ENCODE measurements at regions not wholly inside any gene's neighbourhood (a gene's known extent, or its start where the extent isn't known, plus 50 kb on each side); places are given as distances from the start of the nearest gene placed in this dataset.

DNA sequence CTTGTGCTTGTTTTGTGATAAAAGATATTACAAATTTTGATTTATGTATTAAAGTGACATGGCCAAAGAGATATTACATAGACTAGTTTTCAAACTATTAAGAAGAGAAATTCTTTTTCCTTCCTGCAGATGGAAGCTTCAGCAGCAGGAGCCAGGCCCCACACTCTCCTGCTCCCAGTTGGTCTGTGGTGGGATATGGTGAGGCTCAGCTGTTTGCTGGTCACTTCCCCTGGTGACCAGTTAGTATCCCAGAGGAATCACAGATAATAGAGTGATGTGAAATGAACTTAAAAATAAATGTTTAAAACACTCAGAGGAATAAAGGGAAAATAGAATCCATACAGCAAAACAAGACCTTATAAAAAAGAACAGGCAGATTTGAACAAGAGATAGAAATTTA is 154.7 kb downstream of the KTN1 start:
- Histone ChIP-seq H3K4me1 (ENCODE audit: insufficient read depth, low read length) (no peaks in the 10 kb centered on the region), H3K36me3 (ENCODE audit: insufficient read depth, low read length) (no peaks in the 10 kb centered on the region), H3K9ac (ENCODE audit: low read depth, low read length) (no peak overlapping the region), H3K9me3 (ENCODE audit: control insufficient read depth, insufficient read depth, low read length) (no peaks in the 10 kb centered on the region)

DNA sequence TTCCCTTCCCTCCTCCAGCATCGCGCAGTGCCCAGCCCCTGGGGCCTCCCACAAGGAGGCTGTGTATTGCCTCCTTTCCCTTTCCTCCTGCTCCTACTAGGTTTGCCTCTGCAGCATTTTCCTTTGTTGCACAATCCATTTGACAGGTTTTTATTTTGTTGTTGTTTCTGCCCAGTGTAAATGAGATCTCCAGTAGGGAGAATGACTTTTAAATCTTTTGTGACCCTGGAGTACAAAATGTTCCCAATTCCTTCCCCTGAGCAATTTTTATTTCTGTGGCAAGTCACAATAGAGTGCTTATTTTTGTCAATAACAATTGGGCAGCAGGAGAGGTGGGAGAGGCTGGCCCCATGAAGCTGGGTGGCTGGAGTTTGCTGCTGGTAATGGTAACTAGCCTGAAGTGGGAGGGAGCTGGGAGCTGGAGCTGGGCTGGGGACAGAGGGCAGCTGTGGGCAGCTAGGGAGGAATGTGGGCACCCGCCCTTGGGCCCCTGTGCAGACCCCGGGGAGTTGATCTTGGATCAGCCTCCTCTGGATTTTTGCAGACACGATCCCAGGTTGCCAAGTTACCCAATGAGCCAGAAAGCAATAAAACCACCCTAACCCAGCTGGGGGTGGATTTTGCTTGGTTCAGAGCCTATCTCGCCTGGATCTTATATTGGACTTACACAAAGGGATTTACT is 160.1 kb downstream of the KTN1 start:
- Histone ChIP-seq H3K4me1 (ENCODE audit: insufficient read depth, low read length) (no peaks in the 10 kb centered on the region), H3K9me3 (ENCODE audit: control insufficient read depth, insufficient read depth, low read length) (no peaks in the 10 kb centered on the region), H3K9ac (ENCODE audit: low read depth, low read length) (no peak overlapping the region), H3K36me3 (ENCODE audit: insufficient read depth, low read length) (no peaks in the 10 kb centered on the region)

DNA sequence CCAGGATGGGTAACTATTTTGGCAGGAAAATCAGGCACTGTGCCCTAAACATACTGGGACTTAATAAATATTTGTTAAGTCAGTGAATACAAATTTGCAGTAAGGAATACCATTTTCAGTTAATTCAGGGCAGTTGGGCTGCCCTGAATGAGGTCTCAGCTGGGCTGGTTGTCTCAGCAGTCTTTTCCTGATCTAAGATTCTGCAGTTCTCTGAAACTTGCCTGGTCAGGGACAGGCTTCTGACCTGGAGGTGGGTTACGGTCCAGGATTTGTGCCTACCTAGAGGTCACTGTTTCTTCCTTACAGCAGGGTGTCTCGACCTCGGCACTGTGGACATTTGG is 160.6 kb downstream of the KTN1 start:
- no peak overlapping the region for H3K9ac ChIP-seq (ENCODE audit: low read depth, low read length)
- no peaks in the 10 kb centered on the region for H3K4me1 ChIP-seq (ENCODE audit: insufficient read depth, low read length)
- H3K36me3 ChIP-seq (ENCODE audit: insufficient read depth, low read length), result no peaks in the 10 kb centered on the region
- no peaks in the 10 kb centered on the region for H3K9me3 ChIP-seq (ENCODE audit: control insufficient read depth, insufficient read depth, low read length)

DNA sequence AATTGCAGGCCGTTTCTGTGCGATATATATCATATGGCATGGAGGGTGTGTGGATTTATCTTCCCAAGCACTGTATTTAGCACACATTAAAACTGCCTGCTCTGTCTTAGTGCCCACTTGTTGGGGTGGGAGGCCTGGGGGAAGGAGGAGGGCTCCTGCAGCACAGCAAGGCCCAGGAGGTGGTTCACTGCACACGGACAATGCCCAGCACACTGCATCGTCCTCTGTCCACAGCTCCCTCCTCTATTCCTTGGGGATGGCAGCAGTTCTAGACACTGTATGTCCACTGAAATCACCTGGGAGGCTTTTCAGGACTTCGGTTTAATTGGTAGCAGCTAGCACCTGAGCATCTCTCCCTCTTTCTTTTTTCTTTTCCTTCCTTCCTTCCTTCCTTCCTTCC is 161.2 kb downstream of the KTN1 start:
- H3K4me1 ChIP-seq (ENCODE audit: insufficient read depth, low read length), result no peaks in the 10 kb centered on the region
- H3K9ac ChIP-seq (ENCODE audit: low read depth, low read length), result no peak overlapping the region
- no peaks in the 10 kb centered on the region for H3K36me3 ChIP-seq (ENCODE audit: insufficient read depth, low read length)
- H3K9me3 ChIP-seq (ENCODE audit: control insufficient read depth, insufficient read depth, low read length), result no peaks in the 10 kb centered on the region

DNA sequence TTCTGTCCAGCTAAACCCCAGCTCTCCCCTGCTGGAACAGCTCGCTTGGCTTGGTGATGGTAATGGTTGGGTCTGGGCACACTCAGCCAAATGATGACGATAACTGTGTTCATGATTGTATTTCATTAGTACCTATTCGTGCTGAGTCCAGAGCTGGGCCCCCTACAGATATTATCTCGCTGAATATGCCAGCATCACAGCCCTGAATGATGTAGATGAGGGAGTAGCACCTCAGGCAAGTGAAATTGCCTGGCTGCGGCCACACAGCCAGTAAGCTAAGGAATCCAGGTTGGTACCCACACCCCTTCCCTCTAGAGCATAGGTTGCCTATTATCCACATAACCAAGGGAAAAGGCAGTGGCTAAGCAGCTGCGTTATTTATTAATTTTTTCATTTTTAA is 163.5 kb downstream of the KTN1 start:
- H3K4me1 ChIP-seq (ENCODE audit: insufficient read depth, low read length), result no peaks in the 10 kb centered on the region
- H3K9ac ChIP-seq (ENCODE audit: low read depth, low read length), result no peak overlapping the region
- H3K9me3 ChIP-seq (ENCODE audit: control insufficient read depth, insufficient read depth, low read length), result no peaks in the 10 kb centered on the region
- H3K36me3 ChIP-seq (ENCODE audit: insufficient read depth, low read length), result no peaks in the 10 kb centered on the region

DNA sequence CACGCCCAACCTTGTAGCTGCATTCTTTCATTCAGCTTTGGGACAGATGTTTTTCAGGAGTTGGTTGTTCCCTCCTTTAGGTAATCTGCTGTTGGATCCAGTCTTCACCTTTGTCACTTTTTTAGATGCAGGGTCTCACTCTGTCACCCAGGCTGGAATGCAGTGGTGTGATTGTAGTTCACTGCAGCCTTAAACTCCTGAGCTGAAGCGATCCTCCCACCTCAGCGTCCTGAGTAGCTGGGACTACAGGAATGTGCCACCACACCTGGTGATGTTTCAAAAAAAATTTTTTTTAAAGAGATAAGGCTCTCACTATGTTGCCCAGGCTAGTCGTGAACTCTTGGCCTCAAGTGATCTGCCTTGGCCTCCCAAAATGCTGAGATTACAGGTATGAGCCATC is 164.3 kb downstream of the KTN1 start:
- H3K9ac ChIP-seq (ENCODE audit: low read depth, low read length), result no peak overlapping the region
- no peaks in the 10 kb centered on the region for H3K36me3 ChIP-seq (ENCODE audit: insufficient read depth, low read length)
- H3K4me1 ChIP-seq (ENCODE audit: insufficient read depth, low read length), result no peaks in the 10 kb centered on the region
- no peaks in the 10 kb centered on the region for H3K9me3 ChIP-seq (ENCODE audit: control insufficient read depth, insufficient read depth, low read length)

DNA sequence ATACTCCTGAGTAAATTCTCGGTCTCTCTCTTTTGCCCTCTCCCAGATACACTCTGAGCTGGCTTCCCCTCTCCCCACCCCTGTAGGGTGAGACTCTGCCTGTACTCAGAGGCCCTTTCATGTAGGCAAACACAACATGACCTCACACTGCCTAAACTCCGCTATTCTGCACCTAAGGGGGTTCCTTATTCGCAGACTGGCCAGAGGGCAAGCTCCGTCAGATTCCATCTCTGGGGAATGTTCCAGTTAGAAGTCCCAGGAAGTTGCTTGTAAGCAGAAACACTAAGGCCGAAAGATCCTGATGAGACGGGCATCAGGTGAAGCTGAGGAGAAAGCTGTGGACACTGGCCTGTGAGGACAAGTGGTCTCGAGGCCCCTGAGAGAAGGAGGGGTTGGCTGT is 165.9 kb downstream of the KTN1 start:
- Histone ChIP-seq H3K9ac (ENCODE audit: low read depth, low read length) (no peak overlapping the region), H3K4me1 (ENCODE audit: insufficient read depth, low read length) (no peaks in the 10 kb centered on the region), H3K9me3 (ENCODE audit: control insufficient read depth, insufficient read depth, low read length) (no peaks in the 10 kb centered on the region), H3K36me3 (ENCODE audit: insufficient read depth, low read length) (no peaks in the 10 kb centered on the region)

DNA sequence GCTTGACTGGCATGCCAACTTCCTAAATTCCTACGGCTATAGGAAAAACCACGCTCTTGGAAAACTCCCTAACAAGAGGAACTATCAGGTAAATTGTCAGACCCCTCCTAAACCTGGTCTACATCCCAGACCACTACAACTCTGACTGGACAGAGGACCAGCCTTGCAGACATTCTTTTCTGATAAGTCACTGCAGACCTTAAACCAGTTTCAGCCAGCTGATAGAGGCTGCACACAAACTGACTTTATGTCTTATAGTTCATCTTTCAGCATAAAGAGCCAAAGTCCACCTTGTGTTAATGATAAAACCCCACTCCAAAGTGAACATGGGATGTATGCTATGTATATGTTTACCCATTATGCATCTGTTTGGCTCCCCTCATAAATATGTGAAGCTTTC is 166.6 kb downstream of the KTN1 start:
- H3K9ac ChIP-seq (ENCODE audit: low read depth, low read length), result no peak overlapping the region
- H3K36me3 ChIP-seq (ENCODE audit: insufficient read depth, low read length), result no peaks in the 10 kb centered on the region
- no peaks in the 10 kb centered on the region for H3K9me3 ChIP-seq (ENCODE audit: control insufficient read depth, insufficient read depth, low read length)
- H3K4me1 ChIP-seq (ENCODE audit: insufficient read depth, low read length), result no peaks in the 10 kb centered on the region

DNA sequence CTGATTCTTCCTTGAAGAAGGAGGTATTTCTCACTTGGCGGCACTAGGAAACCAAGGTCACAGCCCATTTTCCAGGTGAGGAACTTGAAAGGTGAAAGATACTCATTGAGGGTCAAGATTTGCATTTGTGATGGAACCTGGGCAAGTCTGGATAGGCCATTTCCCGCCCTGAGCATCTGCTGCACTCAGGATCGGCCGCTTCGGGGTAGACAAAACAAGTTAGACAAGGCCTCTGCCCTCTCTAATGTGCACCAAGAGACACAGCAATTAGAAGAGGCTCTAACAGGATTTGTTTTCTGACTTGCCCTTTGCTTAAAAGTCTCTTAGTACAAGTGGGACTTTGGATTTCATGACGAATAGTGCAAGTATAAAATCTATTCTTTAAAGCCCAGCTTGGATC is 167.2 kb downstream of the KTN1 start:
- Histone ChIP-seq H3K9me3 (ENCODE audit: control insufficient read depth, insufficient read depth, low read length) (no peaks in the 10 kb centered on the region), H3K9ac (ENCODE audit: low read depth, low read length) (no peak overlapping the region), H3K36me3 (ENCODE audit: insufficient read depth, low read length) (no peaks in the 10 kb centered on the region), H3K4me1 (ENCODE audit: insufficient read depth, low read length) (peaks cover 4% of the 10 kb centered on the region; the same call in 1 of the 2 replicates)

DNA sequence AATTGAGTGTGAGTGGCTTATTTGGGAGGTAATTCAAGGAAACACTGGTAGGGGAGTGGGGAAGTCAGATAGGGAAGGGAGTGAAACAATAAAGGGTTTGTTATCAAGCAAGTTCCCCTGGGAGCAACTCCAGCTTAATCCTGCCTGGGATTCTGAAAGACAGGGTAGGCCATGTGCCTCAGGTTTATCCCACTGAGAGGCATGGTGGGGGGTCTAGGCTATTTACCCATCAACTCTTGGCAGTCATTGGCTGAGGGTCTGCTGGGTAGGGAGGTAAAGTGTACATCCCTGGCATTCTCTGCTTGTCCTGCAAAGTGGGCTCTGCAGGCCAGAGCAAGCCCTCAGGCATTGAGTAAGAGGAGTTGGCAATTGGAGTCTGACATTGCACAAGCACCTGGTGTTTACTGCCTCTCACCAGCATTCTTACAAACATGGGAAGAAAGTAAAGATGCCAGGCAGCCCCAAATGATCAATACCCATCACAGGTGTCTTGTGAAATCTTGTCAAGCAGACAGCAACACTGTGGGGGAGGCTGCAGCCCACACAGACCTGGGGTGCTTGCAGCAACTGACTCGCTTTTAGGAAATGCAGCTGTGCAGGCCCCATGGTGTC is 169.3 kb downstream of the KTN1 start:
- Histone ChIP-seq H3K4me1 (ENCODE audit: insufficient read depth, low read length) (peaks cover 15% of the 10 kb centered on the region), H3K9me3 (ENCODE audit: control insufficient read depth, insufficient read depth, low read length) (no peaks in the 10 kb centered on the region), H3K36me3 (ENCODE audit: insufficient read depth, low read length) (no peaks in the 10 kb centered on the region), H3K9ac (ENCODE audit: low read depth, low read length) (no peak overlapping the region)

DNA sequence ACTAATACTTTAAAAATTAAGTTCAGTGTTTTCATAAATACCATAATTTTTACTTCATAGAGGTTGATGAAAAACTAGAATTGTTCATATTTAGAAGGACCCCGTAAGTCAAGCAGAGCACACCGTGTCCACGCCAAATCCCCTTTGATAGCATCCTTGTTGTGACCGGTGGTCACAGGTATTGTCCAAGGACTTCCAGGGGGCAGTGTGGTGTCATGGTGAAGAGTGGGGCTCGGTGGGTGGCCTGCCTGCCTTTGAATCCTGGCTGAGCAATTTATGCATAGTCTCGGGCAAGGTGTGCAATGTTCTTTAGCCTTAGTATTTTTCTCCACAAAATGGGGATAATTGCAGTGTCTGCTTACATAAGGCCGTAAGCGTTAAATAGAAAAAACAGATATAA is 169.9 kb downstream of the KTN1 start:
- Histone ChIP-seq H3K9ac (ENCODE audit: low read depth, low read length) (no peak overlapping the region), H3K36me3 (ENCODE audit: insufficient read depth, low read length) (no peaks in the 10 kb centered on the region), H3K4me1 (ENCODE audit: insufficient read depth, low read length) (peaks cover 15% of the 10 kb centered on the region), H3K9me3 (ENCODE audit: control insufficient read depth, insufficient read depth, low read length) (no peaks in the 10 kb centered on the region)

DNA sequence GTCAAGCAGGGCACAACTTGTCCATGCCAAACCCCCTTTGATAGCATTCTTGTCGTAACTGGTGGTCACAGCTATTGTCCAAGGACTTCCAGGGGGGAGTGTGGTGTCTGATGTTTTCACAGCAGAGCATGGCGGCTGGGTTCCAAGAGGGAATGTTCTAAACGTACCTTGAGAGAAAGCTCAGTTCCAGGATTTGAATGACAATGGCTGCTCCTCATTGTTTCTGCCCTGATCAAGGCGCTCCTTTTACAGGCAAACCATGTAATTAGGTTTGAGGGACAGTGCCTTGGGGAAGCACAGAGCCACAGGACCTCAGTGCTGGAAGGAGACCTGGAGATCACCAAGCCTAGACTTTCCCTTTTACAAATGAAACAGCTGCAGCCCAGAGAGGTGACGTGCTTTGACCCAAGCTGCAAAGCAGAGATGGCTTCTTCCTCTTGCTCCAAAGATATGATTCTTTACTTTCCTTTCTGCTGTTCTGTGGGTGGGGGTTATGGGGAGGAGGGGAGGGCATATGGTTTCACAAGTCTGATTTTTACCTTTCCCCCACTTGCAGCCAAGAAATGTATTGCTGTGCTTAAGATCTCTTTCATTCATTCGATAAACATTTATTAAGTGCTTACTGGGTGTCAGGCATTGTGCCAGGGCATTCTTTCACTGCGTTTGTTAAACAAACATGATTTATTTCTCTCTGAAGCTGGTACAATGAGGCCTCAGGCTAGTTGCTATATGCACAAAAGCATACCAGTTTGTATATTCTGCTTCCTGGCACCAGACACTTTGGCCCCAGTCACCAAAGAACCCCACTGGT is 172.8 kb downstream of the KTN1 start:
- Histone ChIP-seq H3K9ac (ENCODE audit: low read depth, low read length) (no peak overlapping the region), H3K4me1 (ENCODE audit: insufficient read depth, low read length) (peaks cover 26% of the 10 kb centered on the region), H3K36me3 (ENCODE audit: insufficient read depth, low read length) (no peaks in the 10 kb centered on the region), H3K9me3 (ENCODE audit: control insufficient read depth, insufficient read depth, low read length) (no peaks in the 10 kb centered on the region)

DNA sequence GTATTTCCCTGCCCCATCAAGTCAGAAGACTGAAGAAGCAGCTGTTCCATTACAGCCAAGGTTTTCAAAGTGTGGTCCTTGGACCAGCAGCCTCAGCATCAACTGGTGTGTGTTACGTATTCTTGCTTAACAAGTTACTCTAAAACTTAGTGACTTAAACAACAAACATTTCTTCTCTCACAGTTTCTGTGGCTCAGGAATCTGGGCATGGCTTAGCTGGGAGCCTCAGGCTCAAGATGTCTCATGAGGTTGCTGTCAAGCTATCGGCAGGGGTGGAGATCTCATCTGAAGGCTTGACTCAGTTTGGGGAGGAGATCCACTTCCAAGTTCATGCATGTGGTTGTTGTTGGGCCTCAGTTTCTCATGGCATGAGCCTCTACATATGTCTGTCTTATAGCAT is 174.5 kb downstream of the KTN1 start:
- Histone ChIP-seq H3K4me1 (ENCODE audit: insufficient read depth, low read length) (peaks cover 28% of the 10 kb centered on the region), H3K9me3 (ENCODE audit: control insufficient read depth, insufficient read depth, low read length) (no peaks in the 10 kb centered on the region), H3K36me3 (ENCODE audit: insufficient read depth, low read length) (no peaks in the 10 kb centered on the region), H3K9ac (ENCODE audit: low read depth, low read length) (no peak overlapping the region)

DNA sequence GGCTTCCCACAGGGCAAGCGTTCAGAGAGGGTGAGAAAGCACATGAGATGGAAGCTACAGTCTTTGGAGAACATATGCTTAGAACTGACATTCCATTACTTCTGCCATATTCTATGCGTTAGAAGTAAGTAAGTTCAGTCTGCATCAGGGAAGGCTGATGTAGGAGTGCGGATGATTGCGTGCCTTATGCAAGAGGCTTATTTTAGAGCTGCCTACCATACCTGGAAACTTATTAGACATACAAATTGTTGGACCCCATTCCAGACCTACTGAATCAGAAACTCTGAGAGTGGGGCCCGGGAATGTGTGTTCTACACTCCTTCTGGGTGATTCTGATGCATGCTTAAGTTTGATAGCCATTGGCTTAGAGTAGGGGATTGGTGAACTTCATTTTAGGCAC is 174.9 kb downstream of the KTN1 start:
- peaks cover 28% of the 10 kb centered on the region for H3K4me1 ChIP-seq (ENCODE audit: insufficient read depth, low read length)
- no peak overlapping the region for H3K9ac ChIP-seq (ENCODE audit: low read depth, low read length)
- no peaks in the 10 kb centered on the region for H3K9me3 ChIP-seq (ENCODE audit: control insufficient read depth, insufficient read depth, low read length)
- no peaks in the 10 kb centered on the region for H3K36me3 ChIP-seq (ENCODE audit: insufficient read depth, low read length)

DNA sequence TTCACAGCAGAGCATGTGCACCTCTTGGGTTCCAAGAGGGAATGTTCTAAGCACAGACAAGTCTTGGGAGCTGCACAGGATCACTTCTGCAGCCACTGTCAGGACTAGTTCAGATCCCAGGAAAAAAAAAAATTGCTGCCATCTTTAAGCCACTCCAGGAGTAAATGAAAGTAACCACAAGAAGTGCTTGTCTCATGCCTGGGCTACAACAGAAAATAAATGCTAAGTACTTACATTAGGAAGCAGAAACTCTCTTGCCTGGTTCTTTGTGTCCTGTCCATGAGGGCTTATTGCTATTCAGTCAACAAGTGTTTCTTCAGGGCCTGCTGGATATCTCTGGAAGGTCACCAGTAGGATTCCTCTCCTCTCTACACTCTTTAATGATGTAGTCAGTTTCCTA is 176.1 kb downstream of the KTN1 start:
- H3K36me3 ChIP-seq (ENCODE audit: insufficient read depth, low read length), result no peaks in the 10 kb centered on the region
- H3K9me3 ChIP-seq (ENCODE audit: control insufficient read depth, insufficient read depth, low read length), result no peaks in the 10 kb centered on the region
- peaks cover 28% of the 10 kb centered on the region for H3K4me1 ChIP-seq (ENCODE audit: insufficient read depth, low read length)
- no peak overlapping the region for H3K9ac ChIP-seq (ENCODE audit: low read depth, low read length)

All from ES-I3 (cell line).